ENCODE measurements at regions not wholly inside any gene's neighbourhood (a gene's known extent, or its start where the extent isn't known, plus 50 kb on each side); places are given as distances from the start of the nearest gene placed in this dataset.

GRCh38 chr11:110015695-110016094 is 77.5 kb upstream of the ZC3H12C start:
- H3K4me1 ChIP-seq (ENCODE audit: control insufficient read depth, insufficient read depth, low read length) = no peaks in the 10 kb centered on the region
- DNase-seq (ENCODE audit: low read depth, low spot score) = no peak
- CTCF ChIA-PET = no interaction called here
- no peak overlapping the region for H3K27ac ChIP-seq (ENCODE audit: low read length)
- in situ Hi-C loops (cut with HindIII; ENCODE audit: low pct_unique_long_range_greater_than_20kb, low sequenced_read_pairs) = no loop called here
- BruUV-seq (replicated peaks) = no TSS peak
- no peaks in the 10 kb centered on the region for H3K36me3 ChIP-seq (ENCODE audit: control insufficient read depth, insufficient read depth, low read length)
- H3K9me3 ChIP-seq (ENCODE audit: control insufficient read depth, insufficient read depth, low read depth, low read length) = peaks cover 6% of the 10 kb centered on the region; the same call in 1 of the 2 replicates
- no peaks in the 10 kb centered on the region for H3K27me3 ChIP-seq (ENCODE audit: control insufficient read depth, insufficient read depth, low read length)
- TF ChIP-seq POLR2AphosphoS5 (IDR thresholded peaks at IDR 0.05; ENCODE audit: low read depth, low read length) (no peak), TCF7L2 (IDR thresholded peaks at IDR 0.05; ENCODE audit: low read depth, low read length) (no peak), CTCF (IDR thresholded peaks at IDR 0.05) (no peak), REST (IDR thresholded peaks at IDR 0.05; ENCODE audit: insufficient read depth in 1 of 2, low read depth in 2 of 2, low read length in 1 of 2) (no peak), SIN3A (IDR thresholded peaks at IDR 0.05; ENCODE audit: borderline replicate concordance, insufficient read depth, low read depth, low read length) (no peak)
- POLR2A ChIA-PET = no interaction called here
- H3K4me3 ChIP-seq (ENCODE audit: low read depth in 2 of 2, low read length in 2 of 2) = no peak overlapping the region
- intact Hi-C loops (cut with micrococcal nuclease; ENCODE audit: unreplicated experiment) = no loop called here
- ATAC-seq = no peak

- H3K9me3 ChIP-seq (ENCODE audit: control insufficient read depth, insufficient read depth, low read depth, low read length) = no peaks in the 10 kb centered on the region
- ChIA-PET CTCF (no interaction called here), POLR2A (no interaction called here)
- TF ChIP-seq SIN3A (IDR thresholded peaks at IDR 0.05; ENCODE audit: borderline replicate concordance, insufficient read depth, low read depth, low read length) = no peak
- TF ChIP-seq CTCF (IDR thresholded peaks at IDR 0.05) = no peak
- TF ChIP-seq POLR2AphosphoS5 (IDR thresholded peaks at IDR 0.05; ENCODE audit: low read depth, low read length) = no peak
- TF ChIP-seq TCF7L2 (IDR thresholded peaks at IDR 0.05; ENCODE audit: low read depth, low read length) = no peak
- no peak for TF ChIP-seq REST (IDR thresholded peaks at IDR 0.05; ENCODE audit: insufficient read depth in 1 of 2, low read depth in 2 of 2, low read length in 1 of 2)
- H3K27ac ChIP-seq (ENCODE audit: low read length) = no peak overlapping the region
- no peaks in the 10 kb centered on the region for H3K27me3 ChIP-seq (ENCODE audit: control insufficient read depth, insufficient read depth, low read length)
- intact Hi-C loops (cut with micrococcal nuclease; ENCODE audit: unreplicated experiment) = no loop called here
- H3K4me3 ChIP-seq (ENCODE audit: low read depth in 2 of 2, low read length in 2 of 2) = no peak overlapping the region
- no peaks in the 10 kb centered on the region for H3K4me1 ChIP-seq (ENCODE audit: control insufficient read depth, insufficient read depth, low read length)
- no peaks in the 10 kb centered on the region for H3K36me3 ChIP-seq (ENCODE audit: control insufficient read depth, insufficient read depth, low read length)
- ATAC-seq (no peak), DNase-seq (ENCODE audit: low read depth, low spot score) (no peak)
- in situ Hi-C loops (cut with HindIII; ENCODE audit: low pct_unique_long_range_greater_than_20kb, low sequenced_read_pairs) = no loop called here
- BruUV-seq (replicated peaks) = no TSS peak
These were observed 73.5 kb upstream of the ZC3H12C start for GRCh38 chr11:110019675-110020074.

Data from Panc1 (cell line).